Ovary (tissue), 7 donors: ENCODE measurements at regions not wholly inside any gene's neighbourhood (a gene's known extent, or its start where the extent isn't known, plus 50 kb on each side); places are given as distances from the start of the nearest gene placed in this dataset.

Source experiments
- DNase-seq, 5 donors: peaks; one replicate each; pipeline ENCODE4 v3.0.0-alpha.2; 2019 to 2020
- H3K27ac ChIP-seq, 2 donors: fragments of 200-600 bp; one replicate each; pipeline versions ENCODE4 v1.5.1 to v1.8.0; 2019 to 2022
- H3K27me3 ChIP-seq: fragments of 200-600 bp; one replicate; pipeline ENCODE4 v1.8.0; 2022
- H3K36me3 ChIP-seq: fragments of 200-600 bp; sonication (generic); one replicate; pipeline ENCODE4 v1.5.1; 2019
- H3K4me1 ChIP-seq: one replicate; pipeline ENCODE4 v1.8.1; 2013; ENCODE audit warnings: mild to moderate bottlenecking, moderate library complexity; ENCODE audit not compliant: insufficient read depth
- H3K4me3 ChIP-seq: fragments of 200-600 bp; sonication (generic); one replicate; pipeline ENCODE4 v1.5.1; 2017
- H3K9me3 ChIP-seq, 2 donors: fragments of 200-600 bp in 1 of 2; sonication (generic) in 1 of 2; one replicate each; pipeline versions ENCODE4 v1.5.1 to v1.8.1; 2013 to 2019; ENCODE audit warnings: mild to moderate bottlenecking in 1 of 2, moderate library complexity in 1 of 2
- CTCF ChIP-seq, 3 donors: fragments of 450-650 bp in 2 of 3; fragments of 200-600 bp in 1 of 3; IDR thresholded peaks; one replicate each; pipeline versions ENCODE4 v1.5.1 to v1.8.0; 2016 to 2022; ENCODE audit warnings: antibody characterized with exemption in 3 of 3, mild to moderate bottlenecking in 1 of 3
- EP300 ChIP-seq: sonication (generic); formaldehyde crosslinking; IDR thresholded peaks from one replicate; pipeline ENCODE4 v1.6.1; 2017; ENCODE audit warnings: antibody characterized with exemption
- POLR2A ChIP-seq: fragments of 450-650 bp; IDR thresholded peaks from one replicate; pipeline ENCODE4 v1.6.1; 2017; ENCODE audit warnings: antibody characterized with exemption, mild to moderate bottlenecking, moderate library complexity
- WGBS, 3 donors: extraction: QIAGEN DNeasy Blood & Tissue Kit in 1 of 3; methylation state at CpG; one replicate each; pipeline versions ENCODE4 v1.1.5 to v1.1.7; 2013 to 2017; 5-methylcytosine and 5-hydroxymethylcytosine counted together
- intact Hi-C, 4 donors: fragments of 100-400 bp; cut with DNase I; formaldehyde crosslinking; loops; one replicate each; pipeline versions ENCODE4 v1.11.0 to v1.15.1; 2022 to 2023
- donor health status: DM: no; HTN: no; CAD: no; lungs with moderate emphysema.
- donor health status: DM: no; HTN: no; CAD: no.
- donor health status: Bipolar disorder and iron deficiency.
- donor health status: DM: no; HTN: no; CAD: no.
- donor health status: DM: yes; HTN: yes; CAD: no.

GRCh38 chr2:234438305-234438977 is 58.4 kb downstream of the ARL4C start:
- no peak for DNase-seq
- no peak overlapping the region for H3K4me3 ChIP-seq
- H3K27me3 ChIP-seq, result no peaks in the 10 kb centered on the region
- intact Hi-C loops, result no loop called here
- H3K9me3 ChIP-seq, result no peaks in the 10 kb centered on the region
- H3K4me1 ChIP-seq, result no peaks in the 10 kb centered on the region
- TF ChIP-seq POLR2A (no peak), EP300 (no peak), CTCF (IDR thresholded peaks at IDR 0.05) (no peak)
- H3K36me3 ChIP-seq, result no peaks in the 10 kb centered on the region
- no peak overlapping the region for H3K27ac ChIP-seq
- 56 to 64% (median 62%) methylated on average over 12 to 13 of the region's 13 CpGs for WGBS, 3 donors

GRCh38 chr2:234437642-234438304 is 59.1 kb downstream of the ARL4C start:
- Histone ChIP-seq H3K9me3 (no peaks in the 10 kb centered on the region), H3K27ac (no peak overlapping the region), H3K4me1 (no peaks in the 10 kb centered on the region), H3K36me3 (no peaks in the 10 kb centered on the region), H3K4me3 (no peak overlapping the region), H3K27me3 (no peaks in the 10 kb centered on the region)
- TF ChIP-seq EP300, result no peak
- TF ChIP-seq CTCF (IDR thresholded peaks at IDR 0.05), result no peak
- no peak for TF ChIP-seq POLR2A
- intact Hi-C loops, result no loop called here
- WGBS, 3 donors, result 61 to 68% (median 66%) methylated on average over 11 of the region's 11 CpGs
- DNase-seq, result no peak

GRCh38 chr2:234436482-234436837 is 60.4 kb downstream of the ARL4C start:
- H3K9me3 ChIP-seq, result no peaks in the 10 kb centered on the region
- intact Hi-C loops, result no loop called here
- DNase-seq, result no peak
- H3K36me3 ChIP-seq, result no peaks in the 10 kb centered on the region
- TF ChIP-seq POLR2A (no peak), CTCF (IDR thresholded peaks at IDR 0.05) (no peak), EP300 (no peak)
- no peak overlapping the region for H3K4me3 ChIP-seq
- no peak overlapping the region for H3K27ac ChIP-seq
- 71 to 84% (median 78%) methylated on average over 6 of the region's 6 CpGs for WGBS, 3 donors
- no peaks in the 10 kb centered on the region for H3K27me3 ChIP-seq
- no peaks in the 10 kb centered on the region for H3K4me1 ChIP-seq

GRCh38 chr2:234435836-234436481 is 60.9 kb downstream of the ARL4C start:
- Histone ChIP-seq H3K27me3 (no peaks in the 10 kb centered on the region), H3K36me3 (no peaks in the 10 kb centered on the region), H3K4me3 (no peak overlapping the region), H3K9me3 (no peaks in the 10 kb centered on the region), H3K27ac (no peak overlapping the region), H3K4me1 (no peaks in the 10 kb centered on the region)
- WGBS, 3 donors, result 55 to 61% (median 56%) methylated on average over 7 of the region's 7 CpGs
- no peak for DNase-seq
- intact Hi-C loops, result no loop called here
- no peak for TF ChIP-seq EP300
- TF ChIP-seq CTCF (IDR thresholded peaks at IDR 0.05), result no peak
- no peak for TF ChIP-seq POLR2A
